SK-N-SH (cell line): ENCODE measurements at regions not wholly inside any gene's neighbourhood (a gene's known extent, or its start where the extent isn't known, plus 50 kb on each side); places are given as distances from the start of the nearest gene placed in this dataset.

Experiments
- CHD2 ChIP-seq: fragments of 150-350 bp; IDR thresholded peaks from 2 replicates; pipeline ENCODE4 v1.6.1; 2018; ENCODE audit warnings: low read length; ENCODE audit not compliant: partially characterized antibody
- CTCF ChIP-seq: fragments of 200-600 bp; sonication (generic); IDR thresholded peaks from 2 replicates; pipeline ENCODE4 v1.6.1; 2017; ENCODE audit warnings: antibody characterized with exemption, mild to moderate bottlenecking, moderate library complexity
- EP300 ChIP-seq, 2 experiments: IDR thresholded peaks; 2 replicates each; pipeline versions ENCODE4 v1.4.0 to v1.6.1; 2012; ENCODE audit warnings: borderline replicate concordance in 1 of 2, low read depth in 1 of 2, low read length in 1 of 2
- EZH2phosphoT487 ChIP-seq: fragments of 200-600 bp; sonication (generic); IDR thresholded peaks from 2 replicates; pipeline ENCODE4 v1.6.1; 2017; ENCODE audit warnings: low read depth, mixed run types, mild to moderate bottlenecking, antibody characterized with exemption, moderate library complexity, borderline replicate concordance
- MXI1 ChIP-seq: IDR thresholded peaks from 2 replicates; pipeline ENCODE4 v1.6.1; 2012; ENCODE audit warnings: mild to moderate bottlenecking, low read depth, low read length, improper control_type of control experiment
- RAD21 ChIP-seq: IDR thresholded peaks from 2 replicates; pipeline ENCODE4 v1.6.1; 2012; ENCODE audit warnings: mild to moderate bottlenecking, low read length
- SIN3A ChIP-seq: IDR thresholded peaks from 2 replicates; pipeline ENCODE4 v1.6.1; 2012; ENCODE audit warnings: low read depth, mild to moderate bottlenecking, low read length, moderate library complexity, borderline replicate concordance
- SMC3 ChIP-seq: IDR thresholded peaks from 2 replicates; pipeline ENCODE4 v1.6.1; 2012; ENCODE audit warnings: low read depth, low read length, improper control_type of control experiment
- TAF1 ChIP-seq: IDR thresholded peaks from 2 replicates; pipeline ENCODE4 v1.6.1; 2012; ENCODE audit warnings: low read depth, mild to moderate bottlenecking, low read length, moderate library complexity, borderline replicate concordance
- TEAD4 ChIP-seq: IDR thresholded peaks from 2 replicates; pipeline ENCODE4 v1.4.0; 2012; ENCODE audit warnings: mild to moderate bottlenecking, borderline replicate concordance; ENCODE audit not compliant: insufficient read depth

- TF ChIP-seq CTCF (no peak), EZH2phosphoT487 (no peak), EP300 (IDR thresholded peaks at IDR 0.05; ENCODE audit: borderline replicate concordance in 1 of 2, low read depth in 1 of 2, low read length in 1 of 2) (no peak), MXI1 (no peak), SIN3A (no peak), TEAD4 (no peak), TAF1 (no peak), RAD21 (no peak), SMC3 (no peak), CHD2 (no peak)
These were observed 1320.3 kb downstream of the C4orf33 start for GRCh38 chr4:130416228-130416627.
